Fibroblast of villous mesenchyme (primary cell): ENCODE measurements at regions not wholly inside any gene's neighbourhood (a gene's known extent, or its start where the extent isn't known, plus 50 kb on each side); places are given as distances from the start of the nearest gene placed in this dataset.
A peak's percentile ranks its signal among the peaks of the same experiment; 100 is the strongest.
"Not testable (repeated sequence)": the region's sequence is repeated elsewhere in the genome, so short reads cannot be mapped to it uniquely, and the experiment has no call there.

Experiments used
- DNase-seq: peaks from one replicate; pipeline ENCODE4 v3.0.0-alpha.2; 2010; ENCODE audit warnings: low read depth
- H3K4me3 ChIP-seq: 2 replicates; pipeline ENCODE4 v1.5.1; 2011; ENCODE audit warnings: low read depth, mild to moderate bottlenecking, low read length
- CTCF ChIP-seq: IDR thresholded peaks from 2 replicates; pipeline ENCODE4 v1.5.1; 2012; ENCODE audit warnings: low read depth, mild to moderate bottlenecking, low read length; ENCODE audit not compliant: insufficient read depth

DNA sequence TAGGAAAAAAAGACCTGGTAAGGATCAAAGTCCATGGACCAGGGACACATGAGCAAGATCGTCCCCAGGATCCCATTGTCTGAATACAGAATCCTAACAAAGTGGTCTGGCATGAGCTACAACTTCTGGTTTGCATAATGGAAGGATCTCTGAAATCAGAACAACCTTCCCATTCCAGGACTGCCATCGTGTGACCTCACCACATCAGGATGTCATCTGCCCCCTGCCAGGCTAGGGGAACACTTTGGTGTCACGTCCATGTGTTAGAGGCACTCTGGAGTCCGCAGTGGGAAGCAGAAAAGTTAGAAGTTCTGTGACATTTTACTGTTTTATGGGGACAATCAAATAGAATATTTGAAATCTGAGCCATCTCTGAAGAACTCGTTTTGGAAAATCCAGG, 160.7 kb downstream of the RGS9 start:
- DNase-seq = no peak

GRCh38 chr17:65297384-65297783, 160.2 kb downstream of the RGS9 start:
- H3K4me3 ChIP-seq = no peak overlapping the region
- no peak for TF ChIP-seq CTCF
- peak; percentile 61 for DNase-seq

More for the DNA sequence above, 160.7 kb downstream of the RGS9 start:
- no peak for TF ChIP-seq CTCF
- no peak overlapping the region for H3K4me3 ChIP-seq

- peak; percentile 70 for DNase-seq
- no peak overlapping the region for H3K4me3 ChIP-seq
- TF ChIP-seq CTCF = peak; percentile 91
Observed at GRCh38 chr17:65294181-65294719, 157.1 kb downstream of the RGS9 start.

DNA sequence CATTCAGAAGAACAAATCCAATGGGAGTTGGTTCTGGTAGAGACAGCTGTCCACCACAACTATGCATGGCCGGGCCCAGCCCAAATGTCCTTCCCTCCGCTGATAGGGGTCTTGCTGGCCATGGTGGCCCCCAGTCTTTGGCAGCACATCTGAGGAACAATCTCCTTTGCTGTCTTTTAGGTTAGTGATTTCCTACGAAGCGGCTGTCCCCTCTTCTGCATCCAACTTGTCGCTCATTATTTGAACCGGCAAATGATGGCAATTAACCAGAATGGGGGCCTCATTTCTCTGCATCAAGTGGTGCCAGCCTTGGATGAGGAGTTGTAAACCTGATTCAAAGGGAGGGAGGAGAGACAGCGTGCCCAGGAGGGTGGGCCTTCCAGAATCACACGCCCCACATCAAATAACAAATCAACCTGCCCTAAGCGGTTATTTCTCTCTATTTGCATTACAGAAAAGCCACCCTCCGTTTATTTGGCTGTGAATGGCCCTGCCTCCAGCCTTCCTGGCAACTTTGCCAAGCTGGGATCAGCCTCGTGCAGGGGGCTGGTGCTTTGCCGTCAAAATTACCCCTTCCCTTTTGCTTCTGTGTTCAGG, 156.5 kb downstream of the RGS9 start:
- H3K4me3 ChIP-seq = no peak overlapping the region
- no peak for DNase-seq
- TF ChIP-seq CTCF = no peak

GRCh38 chr17:65292430-65292829, 155.3 kb downstream of the RGS9 start:
- no peak overlapping the region for H3K4me3 ChIP-seq
- TF ChIP-seq CTCF = no peak
- DNase-seq = no peak

DNA sequence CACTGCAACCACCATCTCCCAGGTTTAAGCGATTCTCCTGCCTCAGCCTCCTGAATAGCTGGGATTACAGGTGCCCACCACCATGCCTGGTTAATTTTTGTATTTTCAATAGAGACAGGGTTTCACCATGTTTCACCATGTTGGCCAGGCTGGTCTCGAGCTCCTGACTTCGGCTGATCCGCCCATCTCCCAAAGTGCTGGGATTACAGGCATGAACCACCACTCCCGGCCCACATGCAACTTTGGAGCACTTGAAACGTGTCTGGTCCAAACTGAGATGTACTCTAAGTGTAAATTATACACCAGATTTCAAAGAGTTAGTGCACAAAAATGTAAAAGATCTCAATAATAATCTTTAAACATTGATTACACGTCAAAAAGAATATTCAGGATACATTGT, 154.1 kb downstream of the RGS9 start:
- DNase-seq, H3K4me3 ChIP-seq: not testable (repeated sequence)

- no peak for TF ChIP-seq CTCF
- no peak overlapping the region for H3K4me3 ChIP-seq
- DNase-seq = no peak
Observed at GRCh38 chr17:65290616-65291015, 153.4 kb downstream of the RGS9 start.
